Left cardiac atrium (tissue), 4 donors: ENCODE measurements at regions not wholly inside any gene's neighbourhood (a gene's known extent, or its start where the extent isn't known, plus 50 kb on each side); places are given as distances from the start of the nearest gene placed in this dataset.

Experiments used
- ATAC-seq, 2 donors: fragments of 200-7000 bp; cut with Tn5 transposase; one replicate each; pipeline ENCODE4 v1.9.1; 2020; ENCODE audit warnings: mild to moderate bottlenecking in 2 of 2, moderate library complexity in 2 of 2
- DNase-seq: peaks from one replicate; pipeline ENCODE4 v3.0.0-alpha.2; 2020
- intact Hi-C, 2 donors: fragments of 100-400 bp; cut with DNase I; formaldehyde crosslinking; loops; one replicate each; pipeline versions ENCODE4 v1.14.1 to v1.15.1; 2022 to 2023
- donor health status: DM: no; HTN: yes; CAD: no.
- donor health status: DM: no; HTN: yes; CAD: no; lungs with severe emphysema.
- donor health status: DM: yes; HTN: yes; CAD: no.
- donor health status: Dilated cardiomyopathy.

GRCh38 chr10:83965473-83965872 lies 173.8 kb upstream of the GHITM start:
- no peak for DNase-seq
- intact Hi-C loops = no loop called here

GRCh38 chr10:83968052-83968451 lies 171.3 kb upstream of the GHITM start:
- ATAC-seq (no peak), DNase-seq (no peak)
- intact Hi-C loops = no loop called here

More at GRCh38 chr10:83965473-83965872, 173.8 kb upstream of the GHITM start:
- ATAC-seq = no peak

GRCh38 chr10:83978681-83979383 lies 160.5 kb upstream of the GHITM start:
- intact Hi-C loops = no loop called here
- ATAC-seq = no peak

GRCh38 chr10:83982812-83983211 lies 156.5 kb upstream of the GHITM start:
- intact Hi-C loops = no loop called here
- ATAC-seq (no peak), DNase-seq (no peak)

More at GRCh38 chr10:83978681-83979383, 160.5 kb upstream of the GHITM start:
- DNase-seq = no peak

- no peak for ATAC-seq
- intact Hi-C loops = no loop called here
- no peak for DNase-seq
Observed at GRCh38 chr10:83983578-83984255, 155.6 kb upstream of the GHITM start.

- ATAC-seq (no peak), DNase-seq (no peak)
- intact Hi-C loops = no loop called here
Observed at GRCh38 chr10:83984256-83984640, 155.1 kb upstream of the GHITM start.

- intact Hi-C loops = no loop called here
Observed at GRCh38 chr10:83986800-83987199, 152.5 kb upstream of the GHITM start.

GRCh38 chr10:83987216-83987615 lies 152.1 kb upstream of the GHITM start:
- DNase-seq (no peak), ATAC-seq (no peak)
- intact Hi-C loops = no loop called here

More at GRCh38 chr10:83986800-83987199, 152.5 kb upstream of the GHITM start:
- no peak for DNase-seq
- ATAC-seq = no peak

- DNase-seq (no peak), ATAC-seq (no peak)
- intact Hi-C loops = no loop called here
Observed at GRCh38 chr10:83988435-83988834, 150.9 kb upstream of the GHITM start.

GRCh38 chr10:83990126-83990525 lies 149.2 kb upstream of the GHITM start:
- intact Hi-C loops = no loop called here
- DNase-seq = no peak
- ATAC-seq = no peak

- intact Hi-C loops = no loop called here
- DNase-seq (no peak), ATAC-seq (no peak)
Observed at GRCh38 chr10:83991986-83992753, 147.1 kb upstream of the GHITM start.

- no peak for ATAC-seq
- no peak for DNase-seq
- intact Hi-C loops = no loop called here
Observed at GRCh38 chr10:83994325-83994724, 145.0 kb upstream of the GHITM start.

- intact Hi-C loops = no loop called here
- no peak for ATAC-seq
- no peak for DNase-seq
Observed at GRCh38 chr10:83995738-83996331, 143.5 kb upstream of the GHITM start.

- ATAC-seq = no peak
- DNase-seq = no peak
- intact Hi-C loops = no loop called here
Observed at GRCh38 chr10:84004221-84004620, 135.1 kb upstream of the GHITM start.

GRCh38 chr10:84005403-84005802 lies 133.9 kb upstream of the GHITM start:
- intact Hi-C loops = no loop called here

GRCh38 chr10:84007482-84007881 lies 131.8 kb upstream of the GHITM start:
- intact Hi-C loops = no loop called here
- DNase-seq (no peak), ATAC-seq (no peak)

More at GRCh38 chr10:84005403-84005802, 133.9 kb upstream of the GHITM start:
- ATAC-seq = no peak
- DNase-seq = no peak

GRCh38 chr10:84008878-84009277 lies 130.4 kb upstream of the GHITM start:
- no peak for ATAC-seq
- DNase-seq = peak; percentile 29
- intact Hi-C loops = no loop called here

- intact Hi-C loops = no loop called here
- no peak for DNase-seq
- ATAC-seq = no peak
Observed at GRCh38 chr10:84012431-84012830, 126.9 kb upstream of the GHITM start.

- DNase-seq (no peak), ATAC-seq (no peak)
- intact Hi-C loops = no loop called here
Observed at GRCh38 chr10:84012831-84013458, 126.4 kb upstream of the GHITM start.
